ENCODE measurements at regions not wholly inside any gene's neighbourhood (a gene's known extent, or its start where the extent isn't known, plus 50 kb on each side); places are given as distances from the start of the nearest gene placed in this dataset.

DNA sequence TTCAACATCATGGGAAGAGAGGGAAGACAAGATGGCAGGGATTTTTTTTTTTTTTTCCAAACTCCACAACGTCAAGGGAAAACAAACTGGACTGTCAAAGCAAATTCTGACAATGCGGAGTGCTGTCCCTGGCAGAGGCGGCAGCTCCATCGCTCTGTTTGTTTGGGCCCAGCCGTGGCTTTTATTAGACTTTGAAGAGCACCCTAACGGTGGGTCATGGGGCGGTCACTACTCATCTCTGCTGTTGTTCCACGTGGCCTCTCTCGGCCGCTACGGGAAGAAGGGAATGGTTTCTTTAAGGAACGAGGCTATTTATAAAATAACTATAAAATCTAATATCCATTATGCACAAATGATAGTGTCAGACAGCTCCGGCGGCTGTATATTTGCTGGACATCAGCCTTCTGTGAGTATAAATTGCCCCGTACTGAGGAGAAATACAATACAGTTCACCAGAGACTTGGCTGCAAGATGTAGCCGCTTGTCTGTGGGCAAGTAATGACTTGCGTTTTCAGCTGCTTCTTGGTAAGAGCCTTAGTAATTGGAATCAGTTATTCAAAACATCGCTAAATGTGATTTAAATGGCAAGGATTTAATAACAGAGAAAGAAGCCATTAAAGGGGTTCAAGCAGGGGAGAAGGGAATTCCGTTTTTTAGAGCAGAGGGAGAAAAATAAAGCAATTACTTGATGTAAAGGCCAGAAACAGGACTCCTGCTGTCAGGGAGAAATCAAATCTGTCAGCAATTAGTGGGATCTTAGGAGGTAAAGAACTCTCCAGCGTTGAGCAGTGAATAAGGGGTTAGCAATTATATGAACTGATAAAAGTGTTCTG lies 61.7 kb upstream of the RAB11FIP2 start (continued):
- peak; percentile 57; the same call in 1 of the 2 replicates for TF ChIP-seq EP400 (IDR thresholded peaks at IDR 0.05)
- peak; percentile 94 for TF ChIP-seq L3MBTL2 (IDR thresholded peaks at IDR 0.05)
- no peak for TF ChIP-seq NR2C2 (CRISPR knock-in tag; IDR thresholded peaks at IDR 0.05)
- peak; percentile 55 for TF ChIP-seq NR2C2 (tag; IDR thresholded peaks at IDR 0.05)
- TF ChIP-seq ZNF76 (CRISPR knock-in tag; IDR thresholded peaks at IDR 0.05; ENCODE audit: borderline replicate concordance), result no peak
- TF ChIP-seq ZNF347 (CRISPR knock-in tag; IDR thresholded peaks at IDR 0.05; ENCODE audit: low read depth), result no peak
- no peak for TF ChIP-seq ZNF197 (CRISPR knock-in tag; IDR thresholded peaks at IDR 0.05; ENCODE audit: low read depth)
- TF ChIP-seq, protein P1, sequence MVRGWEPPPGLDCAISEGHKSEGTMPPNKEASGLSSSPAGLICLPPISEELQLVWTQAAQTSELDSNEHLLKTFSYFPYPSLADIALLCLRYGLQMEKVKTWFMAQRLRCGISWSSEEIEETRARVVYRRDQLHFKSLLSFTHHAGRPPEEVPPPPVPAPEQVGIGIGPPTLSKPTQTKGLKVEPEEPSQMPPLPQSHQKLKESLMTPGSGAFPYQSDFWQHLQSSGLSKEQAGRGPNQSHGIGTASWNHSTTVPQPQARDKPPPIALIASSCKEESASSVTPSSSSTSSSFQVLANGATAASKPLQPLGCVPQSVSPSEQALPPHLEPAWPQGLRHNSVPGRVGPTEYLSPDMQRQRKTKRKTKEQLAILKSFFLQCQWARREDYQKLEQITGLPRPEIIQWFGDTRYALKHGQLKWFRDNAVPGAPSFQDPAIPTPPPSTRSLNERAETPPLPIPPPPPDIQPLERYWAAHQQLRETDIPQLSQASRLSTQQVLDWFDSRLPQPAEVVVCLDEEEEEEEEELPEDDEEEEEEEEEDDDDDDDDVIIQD (CRISPR knock-in tag; IDR thresholded peaks at IDR 0.05), result no peak
- no peak for TF ChIP-seq GABPA (tag; conservative IDR thresholded peaks at IDR 0.05; ENCODE audit: low read depth)
- TF ChIP-seq, protein P2, sequence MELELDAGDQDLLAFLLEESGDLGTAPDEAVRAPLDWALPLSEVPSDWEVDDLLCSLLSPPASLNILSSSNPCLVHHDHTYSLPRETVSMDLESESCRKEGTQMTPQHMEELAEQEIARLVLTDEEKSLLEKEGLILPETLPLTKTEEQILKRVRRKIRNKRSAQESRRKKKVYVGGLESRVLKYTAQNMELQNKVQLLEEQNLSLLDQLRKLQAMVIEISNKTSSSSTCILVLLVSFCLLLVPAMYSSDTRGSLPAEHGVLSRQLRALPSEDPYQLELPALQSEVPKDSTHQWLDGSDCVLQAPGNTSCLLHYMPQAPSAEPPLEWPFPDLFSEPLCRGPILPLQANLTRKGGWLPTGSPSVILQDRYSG (tag; conservative IDR thresholded peaks at IDR 0.05; ENCODE audit: low read depth), result peak; percentile 35; the same call in 1 of the 2 replicates
- TF ChIP-seq, protein P3, sequence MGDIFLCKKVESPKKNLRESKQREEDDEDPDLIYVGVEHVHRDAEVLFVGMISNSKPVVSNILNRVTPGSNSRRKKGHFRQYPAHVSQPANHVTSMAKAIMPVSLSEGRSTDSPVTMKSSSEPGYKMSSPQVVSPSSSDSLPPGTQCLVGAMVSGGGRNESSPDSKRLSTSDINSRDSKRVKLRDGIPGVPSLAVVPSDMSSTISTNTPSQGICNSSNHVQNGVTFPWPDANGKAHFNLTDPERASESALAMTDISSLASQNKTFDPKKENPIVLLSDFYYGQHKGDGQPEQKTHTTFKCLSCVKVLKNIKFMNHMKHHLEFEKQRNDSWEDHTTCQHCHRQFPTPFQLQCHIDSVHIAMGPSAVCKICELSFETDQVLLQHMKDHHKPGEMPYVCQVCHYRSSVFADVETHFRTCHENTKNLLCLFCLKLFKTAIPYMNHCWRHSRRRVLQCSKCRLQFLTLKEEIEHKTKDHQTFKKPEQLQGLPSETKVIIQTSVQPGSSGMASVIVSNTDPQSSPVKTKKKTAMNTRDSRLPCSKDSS (IDR thresholded peaks at IDR 0.05; ENCODE audit: low read depth, partially characterized antibody), result no peak
- no peak for TF ChIP-seq ATF1 (CRISPR knock-in tag; IDR thresholded peaks at IDR 0.05)
- TF ChIP-seq ATF1 (tag; IDR thresholded peaks at IDR 0.05), result no peak
- TF ChIP-seq C11orf30 (IDR thresholded peaks at IDR 0.05; ENCODE audit: low read depth), result peak; percentile 74
- no peak for TF ChIP-seq DACH1 (IDR thresholded peaks at IDR 0.05; ENCODE audit: partially characterized antibody)
- peak; percentile 24 for TF ChIP-seq MEIS2 (IDR thresholded peaks at IDR 0.05; ENCODE audit: partially characterized antibody)
- TF ChIP-seq, protein P4, sequence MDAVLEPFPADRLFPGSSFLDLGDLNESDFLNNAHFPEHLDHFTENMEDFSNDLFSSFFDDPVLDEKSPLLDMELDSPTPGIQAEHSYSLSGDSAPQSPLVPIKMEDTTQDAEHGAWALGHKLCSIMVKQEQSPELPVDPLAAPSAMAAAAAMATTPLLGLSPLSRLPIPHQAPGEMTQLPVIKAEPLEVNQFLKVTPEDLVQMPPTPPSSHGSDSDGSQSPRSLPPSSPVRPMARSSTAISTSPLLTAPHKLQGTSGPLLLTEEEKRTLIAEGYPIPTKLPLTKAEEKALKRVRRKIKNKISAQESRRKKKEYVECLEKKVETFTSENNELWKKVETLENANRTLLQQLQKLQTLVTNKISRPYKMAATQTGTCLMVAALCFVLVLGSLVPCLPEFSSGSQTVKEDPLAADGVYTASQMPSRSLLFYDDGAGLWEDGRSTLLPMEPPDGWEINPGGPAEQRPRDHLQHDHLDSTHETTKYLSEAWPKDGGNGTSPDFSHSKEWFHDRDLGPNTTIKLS (IDR thresholded peaks at IDR 0.05; ENCODE audit: borderline replicate concordance, low read depth), result peak; percentile 52; the same call in 1 of the 2 replicates
- peak; percentile 76 for TF ChIP-seq MAFG (tag; conservative IDR thresholded peaks at IDR 0.05)
- peak; percentile 80 for TF ChIP-seq MYC (IDR thresholded peaks at IDR 0.05; ENCODE audit: low read depth, low read length)
- no peak for TF ChIP-seq MYC (CRISPR knock-in tag; IDR thresholded peaks at IDR 0.05; ENCODE audit: borderline replicate concordance, low read depth)
- TF ChIP-seq, protein P5, sequence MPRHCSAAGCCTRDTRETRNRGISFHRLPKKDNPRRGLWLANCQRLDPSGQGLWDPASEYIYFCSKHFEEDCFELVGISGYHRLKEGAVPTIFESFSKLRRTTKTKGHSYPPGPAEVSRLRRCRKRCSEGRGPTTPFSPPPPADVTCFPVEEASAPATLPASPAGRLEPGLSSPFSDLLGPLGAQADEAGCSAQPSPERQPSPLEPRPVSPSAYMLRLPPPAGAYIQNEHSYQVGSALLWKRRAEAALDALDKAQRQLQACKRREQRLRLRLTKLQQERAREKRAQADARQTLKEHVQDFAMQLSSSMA (CRISPR knock-in tag; IDR thresholded peaks at IDR 0.05), result no peak
